ENCODE measurements at regions not wholly inside any gene's neighbourhood (a gene's known extent, or its start where the extent isn't known, plus 50 kb on each side); places are given as distances from the start of the nearest gene placed in this dataset.

DNA sequence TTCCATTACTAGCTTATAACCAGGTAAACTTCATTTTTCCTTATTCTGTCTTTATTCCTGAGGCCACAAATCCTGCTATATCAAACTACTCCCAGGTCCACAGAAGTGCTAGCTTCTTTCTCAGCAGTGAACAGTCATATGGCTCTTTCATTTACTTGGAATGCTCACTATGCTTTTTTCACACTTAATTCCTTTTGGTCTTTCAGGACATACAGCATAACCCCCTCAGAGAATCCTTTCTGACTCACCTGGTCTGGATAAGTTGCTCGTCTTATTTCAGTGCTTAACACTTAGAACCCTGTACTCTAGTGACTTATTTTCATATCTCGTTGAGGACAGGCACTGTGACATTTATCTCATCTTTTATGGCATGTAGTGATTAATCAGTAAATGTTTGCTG lies 325.0 kb upstream of the UBE2E3 start:
- TF ChIP-seq EP300 (conservative IDR thresholded peaks at IDR 0.05; ENCODE audit: poor library complexity, severe bottlenecking) (no peak), POLR2AphosphoS5 (IDR thresholded peaks at IDR 0.05) (no peak), EZH2 (IDR thresholded peaks at IDR 0.05; ENCODE audit: borderline replicate concordance, insufficient read depth, low read length, poor library complexity, severe bottlenecking) (no peak), SMC3 (conservative IDR thresholded peaks at IDR 0.05; ENCODE audit: poor library complexity) (no peak)
- TF ChIP-seq, protein P1, sequence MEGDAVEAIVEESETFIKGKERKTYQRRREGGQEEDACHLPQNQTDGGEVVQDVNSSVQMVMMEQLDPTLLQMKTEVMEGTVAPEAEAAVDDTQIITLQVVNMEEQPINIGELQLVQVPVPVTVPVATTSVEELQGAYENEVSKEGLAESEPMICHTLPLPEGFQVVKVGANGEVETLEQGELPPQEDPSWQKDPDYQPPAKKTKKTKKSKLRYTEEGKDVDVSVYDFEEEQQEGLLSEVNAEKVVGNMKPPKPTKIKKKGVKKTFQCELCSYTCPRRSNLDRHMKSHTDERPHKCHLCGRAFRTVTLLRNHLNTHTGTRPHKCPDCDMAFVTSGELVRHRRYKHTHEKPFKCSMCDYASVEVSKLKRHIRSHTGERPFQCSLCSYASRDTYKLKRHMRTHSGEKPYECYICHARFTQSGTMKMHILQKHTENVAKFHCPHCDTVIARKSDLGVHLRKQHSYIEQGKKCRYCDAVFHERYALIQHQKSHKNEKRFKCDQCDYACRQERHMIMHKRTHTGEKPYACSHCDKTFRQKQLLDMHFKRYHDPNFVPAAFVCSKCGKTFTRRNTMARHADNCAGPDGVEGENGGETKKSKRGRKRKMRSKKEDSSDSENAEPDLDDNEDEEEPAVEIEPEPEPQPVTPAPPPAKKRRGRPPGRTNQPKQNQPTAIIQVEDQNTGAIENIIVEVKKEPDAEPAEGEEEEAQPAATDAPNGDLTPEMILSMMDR (IDR thresholded peaks at IDR 0.05; ENCODE audit: poor library complexity, severe bottlenecking): no peak
- TF ChIP-seq, protein P2, sequence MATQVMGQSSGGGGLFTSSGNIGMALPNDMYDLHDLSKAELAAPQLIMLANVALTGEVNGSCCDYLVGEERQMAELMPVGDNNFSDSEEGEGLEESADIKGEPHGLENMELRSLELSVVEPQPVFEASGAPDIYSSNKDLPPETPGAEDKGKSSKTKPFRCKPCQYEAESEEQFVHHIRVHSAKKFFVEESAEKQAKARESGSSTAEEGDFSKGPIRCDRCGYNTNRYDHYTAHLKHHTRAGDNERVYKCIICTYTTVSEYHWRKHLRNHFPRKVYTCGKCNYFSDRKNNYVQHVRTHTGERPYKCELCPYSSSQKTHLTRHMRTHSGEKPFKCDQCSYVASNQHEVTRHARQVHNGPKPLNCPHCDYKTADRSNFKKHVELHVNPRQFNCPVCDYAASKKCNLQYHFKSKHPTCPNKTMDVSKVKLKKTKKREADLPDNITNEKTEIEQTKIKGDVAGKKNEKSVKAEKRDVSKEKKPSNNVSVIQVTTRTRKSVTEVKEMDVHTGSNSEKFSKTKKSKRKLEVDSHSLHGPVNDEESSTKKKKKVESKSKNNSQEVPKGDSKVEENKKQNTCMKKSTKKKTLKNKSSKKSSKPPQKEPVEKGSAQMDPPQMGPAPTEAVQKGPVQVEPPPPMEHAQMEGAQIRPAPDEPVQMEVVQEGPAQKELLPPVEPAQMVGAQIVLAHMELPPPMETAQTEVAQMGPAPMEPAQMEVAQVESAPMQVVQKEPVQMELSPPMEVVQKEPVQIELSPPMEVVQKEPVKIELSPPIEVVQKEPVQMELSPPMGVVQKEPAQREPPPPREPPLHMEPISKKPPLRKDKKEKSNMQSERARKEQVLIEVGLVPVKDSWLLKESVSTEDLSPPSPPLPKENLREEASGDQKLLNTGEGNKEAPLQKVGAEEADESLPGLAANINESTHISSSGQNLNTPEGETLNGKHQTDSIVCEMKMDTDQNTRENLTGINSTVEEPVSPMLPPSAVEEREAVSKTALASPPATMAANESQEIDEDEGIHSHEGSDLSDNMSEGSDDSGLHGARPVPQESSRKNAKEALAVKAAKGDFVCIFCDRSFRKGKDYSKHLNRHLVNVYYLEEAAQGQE (IDR thresholded peaks at IDR 0.05; ENCODE audit: borderline replicate concordance): no peak

All from neural cell (in vitro differentiated cells).